Astrocyte (in vitro differentiated cells and primary cell): ENCODE measurements at regions not wholly inside any gene's neighbourhood (a gene's known extent, or its start where the extent isn't known, plus 50 kb on each side); places are given as distances from the start of the nearest gene placed in this dataset.

Source experiments
- DNase-seq: peaks from one replicate; pipeline ENCODE4 v3.0.0-alpha.2; 2010; ENCODE audit warnings: low read depth
- FAIRE-seq: peaks from 2 replicates; lab custom pipeline; 2011; peaks lifted over from hg19 to GRCh38; lab: Jason Lieb, UNC
- H2AFZ ChIP-seq: 2 replicates; pipeline ENCODE4 v1.6.0; 2012; ENCODE audit warnings: low read depth, low read length, inconsistent platforms
- H3K27ac ChIP-seq: 2 replicates; pipeline ENCODE4 v1.5.1; 2011; ENCODE audit warnings: low read depth, low read length, inconsistent platforms
- H3K27me3 ChIP-seq: 2 replicates; pipeline ENCODE4 v1.6.0; 2011; ENCODE audit warnings: low read length, inconsistent platforms; ENCODE audit not compliant: insufficient read depth
- H3K36me3 ChIP-seq: 2 replicates; pipeline ENCODE4 v1.5.1; 2011; ENCODE audit warnings: low read length, inconsistent platforms; ENCODE audit not compliant: insufficient read depth
- H3K4me1 ChIP-seq: 2 replicates; pipeline ENCODE4 v1.5.1; 2011; ENCODE audit warnings: low read length, inconsistent platforms; ENCODE audit not compliant: insufficient read depth
- H3K4me2 ChIP-seq: 2 replicates; pipeline ENCODE4 v1.6.0; 2012; ENCODE audit warnings: low read length, inconsistent platforms
- H3K4me3 ChIP-seq: 2 replicates; pipeline ENCODE4 v1.5.1; 2011; ENCODE audit warnings: low read depth, mild to moderate bottlenecking, low read length, inconsistent platforms; ENCODE audit not compliant: insufficient read depth
- H3K79me2 ChIP-seq: 2 replicates; pipeline ENCODE4 v1.6.0; 2012; ENCODE audit warnings: mild to moderate bottlenecking, low read length, inconsistent platforms; ENCODE audit not compliant: insufficient read depth
- H3K9ac ChIP-seq: 2 replicates; pipeline ENCODE4 v1.6.0; 2012; ENCODE audit warnings: mild to moderate bottlenecking, low read length, inconsistent platforms
- H3K9me3 ChIP-seq: 2 replicates; pipeline ENCODE4 v1.5.1; 2012; ENCODE audit warnings: low read depth, mild to moderate bottlenecking, low read length, inconsistent platforms; ENCODE audit not compliant: insufficient read depth
- H4K20me1 ChIP-seq: 2 replicates; pipeline ENCODE4 v1.6.0; 2012; ENCODE audit warnings: low read length, inconsistent platforms; ENCODE audit not compliant: insufficient read depth
- H3K27ac Mint-ChIP-seq: one replicate; pipeline ENCODE4 v1.8.0; 2021; ENCODE audit warnings: mild to moderate bottlenecking, mixed read lengths; ENCODE audit not compliant: unreplicated experiment
- H3K27me3 Mint-ChIP-seq: one replicate; pipeline ENCODE4 v1.8.0; 2021; ENCODE audit warnings: low read depth, mixed read lengths; ENCODE audit not compliant: unreplicated experiment
- H3K36me3 Mint-ChIP-seq: one replicate; pipeline ENCODE4 v1.8.0; 2021; ENCODE audit warnings: low read depth, mixed read lengths; ENCODE audit not compliant: unreplicated experiment
- H3K4me1 Mint-ChIP-seq: one replicate; pipeline ENCODE4 v1.8.0; 2021; ENCODE audit warnings: low read depth, mixed read lengths; ENCODE audit not compliant: unreplicated experiment
- H3K4me3 Mint-ChIP-seq: one replicate; pipeline ENCODE4 v1.8.0; 2021; ENCODE audit warnings: mild to moderate bottlenecking, moderate library complexity, mixed read lengths; ENCODE audit not compliant: unreplicated experiment
- H3K9me3 Mint-ChIP-seq: one replicate; pipeline ENCODE4 v1.8.0; 2021; ENCODE audit warnings: mild to moderate bottlenecking, mixed read lengths; ENCODE audit not compliant: unreplicated experiment
- CTCF ChIP-seq: IDR thresholded peaks from 2 replicates; pipeline ENCODE4 v1.5.1; 2011; ENCODE audit warnings: low read depth, mild to moderate bottlenecking, inconsistent platforms, low read length, moderate library complexity; ENCODE audit not compliant: insufficient read depth
- EZH2 ChIP-seq: IDR thresholded peaks from 2 replicates; pipeline ENCODE4 v1.6.1; 2012; ENCODE audit warnings: mild to moderate bottlenecking, low read length, inconsistent platforms; ENCODE audit not compliant: insufficient read depth

- Histone ChIP-seq H3K27ac (no peak overlapping the region), H3K4me1 (no peaks in the 10 kb centered on the region), H4K20me1 (no peaks in the 10 kb centered on the region), H2AFZ (no peak overlapping the region), H3K36me3 (no peaks in the 10 kb centered on the region), H3K79me2 (no peaks in the 10 kb centered on the region), H3K4me2 (no peak overlapping the region), H3K9me3 (no peaks in the 10 kb centered on the region), H3K27me3 (no peaks in the 10 kb centered on the region), H3K4me3 (no peak overlapping the region), H3K9ac (no peak overlapping the region)
- Mint-ChIP-seq H3K27ac (no peak overlapping the region), H3K9me3 (no peaks in the 10 kb centered on the region), H3K4me3 (no peak overlapping the region), H3K27me3 (no peaks in the 10 kb centered on the region), H3K36me3 (no peaks in the 10 kb centered on the region), H3K4me1 (no peaks in the 10 kb centered on the region)
- DNase-seq (no peak), FAIRE-seq (no peak)
- TF ChIP-seq CTCF (no peak), EZH2 (no peak)
Measured at GRCh38 chr10:53069013-53069412, 296.4 kb upstream of the MBL2 start.

- Histone ChIP-seq H3K9me3 (no peaks in the 10 kb centered on the region), H3K36me3 (no peaks in the 10 kb centered on the region), H3K4me1 (no peaks in the 10 kb centered on the region), H3K79me2 (no peaks in the 10 kb centered on the region), H3K4me2 (no peak overlapping the region), H2AFZ (no peak overlapping the region), H3K27me3 (no peaks in the 10 kb centered on the region), H3K9ac (no peak overlapping the region), H3K27ac (no peak overlapping the region), H4K20me1 (no peaks in the 10 kb centered on the region), H3K4me3 (no peak overlapping the region)
- H3K4me1 Mint-ChIP-seq, result no peaks in the 10 kb centered on the region
- no peaks in the 10 kb centered on the region for H3K36me3 Mint-ChIP-seq
- no peak for FAIRE-seq
- DNase-seq, result no peak
- H3K9me3 Mint-ChIP-seq, result no peaks in the 10 kb centered on the region
- no peaks in the 10 kb centered on the region for H3K27me3 Mint-ChIP-seq
- H3K27ac Mint-ChIP-seq, result no peak overlapping the region
- H3K4me3 Mint-ChIP-seq, result no peak overlapping the region
- TF ChIP-seq EZH2 (no peak), CTCF (no peak)
Measured at GRCh38 chr10:53064614-53065013, 292.0 kb upstream of the MBL2 start.

- H3K27me3 Mint-ChIP-seq, result no peaks in the 10 kb centered on the region
- H3K27ac Mint-ChIP-seq, result no peak overlapping the region
- TF ChIP-seq CTCF (no peak), EZH2 (no peak)
- Histone ChIP-seq H3K9ac (no peak overlapping the region), H3K4me2 (no peak overlapping the region), H3K4me3 (no peak overlapping the region), H4K20me1 (no peaks in the 10 kb centered on the region), H3K4me1 (no peaks in the 10 kb centered on the region), H2AFZ (no peak overlapping the region), H3K79me2 (no peaks in the 10 kb centered on the region), H3K9me3 (no peaks in the 10 kb centered on the region), H3K36me3 (no peaks in the 10 kb centered on the region), H3K27me3 (no peaks in the 10 kb centered on the region), H3K27ac (no peak overlapping the region)
- H3K4me3 Mint-ChIP-seq, result no peak overlapping the region
- DNase-seq (no peak), FAIRE-seq (no peak)
- no peaks in the 10 kb centered on the region for H3K9me3 Mint-ChIP-seq
- no peaks in the 10 kb centered on the region for H3K4me1 Mint-ChIP-seq
- no peaks in the 10 kb centered on the region for H3K36me3 Mint-ChIP-seq
Measured at GRCh38 chr10:53063805-53064204, 291.2 kb upstream of the MBL2 start.
